Smooth muscle cell (in vitro differentiated cells): ENCODE measurements at regions not wholly inside any gene's neighbourhood (a gene's known extent, or its start where the extent isn't known, plus 50 kb on each side); places are given as distances from the start of the nearest gene placed in this dataset.

Experiments
- DNase-seq: peaks from one replicate; lab custom pipeline; 2025; ENCODE audit not compliant: unreplicated experiment; lab: John Stamatoyannopoulos, UW
- H2AFZ ChIP-seq: fragments of 200-600 bp; sonication (generic); 2 replicates; pipeline ENCODE4 v1.6.0; 2016; ENCODE audit warnings: antibody characterized with exemption, low read depth, mild to moderate bottlenecking
- H3F3A ChIP-seq: fragments of 200-600 bp; sonication (generic); 2 replicates; pipeline ENCODE4 v1.6.0; 2017; ENCODE audit warnings: antibody characterized with exemption, low read depth
- H3K27ac ChIP-seq: fragments of 200-600 bp; sonication (generic); 2 replicates; pipeline ENCODE4 v1.5.1; 2016; ENCODE audit warnings: low read depth, mild to moderate bottlenecking
- H3K27me3 ChIP-seq: fragments of 200-600 bp; sonication (generic); 2 replicates; pipeline ENCODE4 v1.6.1; 2016; ENCODE audit warnings: low read depth, mild to moderate bottlenecking
- H3K36me3 ChIP-seq: fragments of 200-600 bp; sonication (generic); 2 replicates; pipeline ENCODE4 v1.5.1; 2016; ENCODE audit warnings: low read depth
- H3K4me1 ChIP-seq: fragments of 200-600 bp; sonication (generic); 2 replicates; pipeline ENCODE4 v1.5.1; 2016; ENCODE audit warnings: low read depth
- H3K4me2 ChIP-seq: fragments of 200-600 bp; sonication (generic); 2 replicates; pipeline ENCODE4 v1.6.0; 2016; ENCODE audit warnings: mild to moderate bottlenecking
- H3K4me3 ChIP-seq: fragments of 200-600 bp; sonication (generic); 2 replicates; pipeline ENCODE4 v1.5.1; 2016; ENCODE audit warnings: mild to moderate bottlenecking
- H3K79me2 ChIP-seq: fragments of 200-600 bp; sonication (generic); 2 replicates; pipeline ENCODE4 v1.6.0; 2016; ENCODE audit warnings: low read depth, mild to moderate bottlenecking
- H3K9ac ChIP-seq: fragments of 200-600 bp; sonication (generic); 2 replicates; pipeline ENCODE4 v1.6.0; 2016; ENCODE audit warnings: low read depth
- H3K9me3 ChIP-seq: fragments of 200-600 bp; sonication (generic); replicated peaks from 2 replicates; pipeline ENCODE4 v1.5.1; 2016; ENCODE audit warnings: low read depth
- H4K20me1 ChIP-seq: fragments of 200-600 bp; sonication (generic); 2 replicates; pipeline ENCODE4 v1.6.0; 2016; ENCODE audit warnings: low read depth
- CTCF ChIP-seq: fragments of 200-600 bp; sonication (generic); IDR thresholded peaks from 2 replicates; pipeline ENCODE4 v1.5.1; 2017; ENCODE audit warnings: borderline replicate concordance, mild to moderate bottlenecking, antibody characterized with exemption; ENCODE audit not compliant: insufficient read depth, poor library complexity, severe bottlenecking
- WGBS: methylation state at CpG from one replicate; pipeline ENCODE4 v1.1.7; 2016; ENCODE audit warnings: low lambda C conversion rate; 5-methylcytosine and 5-hydroxymethylcytosine counted together

- Histone ChIP-seq H3F3A (no peaks in the 10 kb centered on the region), H3K79me2 (no peaks in the 10 kb centered on the region), H3K9ac (no peak overlapping the region), H3K27me3 (peaks cover 24% of the 10 kb centered on the region), H3K4me3 (peak overlapping the region; percentile 32), H3K36me3 (no peaks in the 10 kb centered on the region), H4K20me1 (no peaks in the 10 kb centered on the region), H3K27ac (no peak overlapping the region), H2AFZ (peak overlapping the region; percentile 77), H3K9me3 (no peaks in the 10 kb centered on the region), H3K4me2 (peak overlapping the region; percentile 79), H3K4me1 (no peaks in the 10 kb centered on the region)
- no peak for DNase-seq
- no peak for TF ChIP-seq CTCF
- WGBS: 11% methylated on average over 32 of the region's 32 CpGs
Measured at GRCh38 chr6:27582928-27583725, 110.2 kb upstream of the ZNF184 start.

- H4K20me1 ChIP-seq: no peaks in the 10 kb centered on the region
- no peaks in the 10 kb centered on the region for H3F3A ChIP-seq
- H3K79me2 ChIP-seq: no peaks in the 10 kb centered on the region
- DNase-seq: no peak
- no peak overlapping the region for H2AFZ ChIP-seq
- no peak overlapping the region for H3K9ac ChIP-seq
- 89% methylated on average over 2 of the region's 2 CpGs for WGBS
- no peak overlapping the region for H3K4me2 ChIP-seq
- no peak overlapping the region for H3K4me3 ChIP-seq
- H3K27ac ChIP-seq: no peak overlapping the region
- H3K36me3 ChIP-seq: no peaks in the 10 kb centered on the region
- TF ChIP-seq CTCF: no peak
- peaks cover 26% of the 10 kb centered on the region for H3K27me3 ChIP-seq
- H3K4me1 ChIP-seq: no peaks in the 10 kb centered on the region
- no peaks in the 10 kb centered on the region for H3K9me3 ChIP-seq
Measured at GRCh38 chr6:27579973-27580372, 107.1 kb upstream of the ZNF184 start.

GRCh38 chr6:27577922-27578321 lies 105.0 kb upstream of the ZNF184 start:
- 89% methylated on average over 1 of the region's 1 CpG for WGBS
- H3K4me1 ChIP-seq: no peaks in the 10 kb centered on the region
- H2AFZ ChIP-seq: no peak overlapping the region
- TF ChIP-seq CTCF: no peak
- H3K27me3 ChIP-seq: peaks cover 26% of the 10 kb centered on the region
- H3K4me2 ChIP-seq: no peak overlapping the region
- no peaks in the 10 kb centered on the region for H3K9me3 ChIP-seq
- no peaks in the 10 kb centered on the region for H3K36me3 ChIP-seq
- no peaks in the 10 kb centered on the region for H3K79me2 ChIP-seq
- H3K9ac ChIP-seq: no peak overlapping the region
- no peak for DNase-seq
- H3F3A ChIP-seq: no peaks in the 10 kb centered on the region
- no peak overlapping the region for H3K27ac ChIP-seq
- H4K20me1 ChIP-seq: no peaks in the 10 kb centered on the region
- no peak overlapping the region for H3K4me3 ChIP-seq
